OCI-LY7 (cell line): ENCODE measurements at regions not wholly inside any gene's neighbourhood (a gene's known extent, or its start where the extent isn't known, plus 50 kb on each side); places are given as distances from the start of the nearest gene placed in this dataset.

ENCODE experiments used
- EZH2phosphoT487 ChIP-seq: fragments of 200-600 bp; sonication (generic); IDR thresholded peaks from 2 replicates; pipeline ENCODE4 v1.6.1; 2018; ENCODE audit warnings: low read depth, borderline replicate concordance, mild to moderate bottlenecking, mixed run types, antibody characterized with exemption, low read length, moderate library complexity, mixed read lengths
- TF ChIP-seq, protein P1 (sequence below): fragments of 200-600 bp; sonication (generic); conservative IDR thresholded peaks from 2 replicates; pipeline ENCODE4 v1.5.1; 2014; ENCODE audit warnings: mild to moderate bottlenecking, antibody characterized with exemption, low read length, moderate library complexity, mixed read lengths

GRCh38 chr12:116421785-116422538 is 137.2 kb upstream of the MAP1LC3B2 start:
- TF ChIP-seq EZH2phosphoT487: no peak
- TF ChIP-seq, protein P1, sequence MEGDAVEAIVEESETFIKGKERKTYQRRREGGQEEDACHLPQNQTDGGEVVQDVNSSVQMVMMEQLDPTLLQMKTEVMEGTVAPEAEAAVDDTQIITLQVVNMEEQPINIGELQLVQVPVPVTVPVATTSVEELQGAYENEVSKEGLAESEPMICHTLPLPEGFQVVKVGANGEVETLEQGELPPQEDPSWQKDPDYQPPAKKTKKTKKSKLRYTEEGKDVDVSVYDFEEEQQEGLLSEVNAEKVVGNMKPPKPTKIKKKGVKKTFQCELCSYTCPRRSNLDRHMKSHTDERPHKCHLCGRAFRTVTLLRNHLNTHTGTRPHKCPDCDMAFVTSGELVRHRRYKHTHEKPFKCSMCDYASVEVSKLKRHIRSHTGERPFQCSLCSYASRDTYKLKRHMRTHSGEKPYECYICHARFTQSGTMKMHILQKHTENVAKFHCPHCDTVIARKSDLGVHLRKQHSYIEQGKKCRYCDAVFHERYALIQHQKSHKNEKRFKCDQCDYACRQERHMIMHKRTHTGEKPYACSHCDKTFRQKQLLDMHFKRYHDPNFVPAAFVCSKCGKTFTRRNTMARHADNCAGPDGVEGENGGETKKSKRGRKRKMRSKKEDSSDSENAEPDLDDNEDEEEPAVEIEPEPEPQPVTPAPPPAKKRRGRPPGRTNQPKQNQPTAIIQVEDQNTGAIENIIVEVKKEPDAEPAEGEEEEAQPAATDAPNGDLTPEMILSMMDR: no peak
